ENCODE measurements at regions not wholly inside any gene's neighbourhood (a gene's known extent, or its start where the extent isn't known, plus 50 kb on each side); places are given as distances from the start of the nearest gene placed in this dataset.

DNA sequence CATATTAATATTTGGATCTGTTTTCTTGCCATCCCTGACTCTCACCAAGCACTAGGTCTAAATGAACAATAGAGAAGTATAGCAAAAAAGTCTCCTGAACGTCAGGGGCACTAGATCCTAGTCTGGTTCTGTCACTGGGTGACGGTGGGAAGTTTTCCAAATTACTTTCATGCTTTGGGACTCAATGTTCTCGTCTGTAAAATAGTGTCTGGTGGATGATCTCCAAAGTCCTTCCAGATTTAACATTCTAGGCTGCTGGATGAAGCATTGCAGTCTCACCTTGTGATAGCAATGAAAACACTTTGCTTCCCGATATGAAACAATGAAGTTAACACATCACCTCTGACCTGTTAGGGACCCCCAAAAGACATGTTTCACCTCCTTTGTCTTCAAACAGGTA is 199.3 kb downstream of the SEC61B start:
- no peaks in the 10 kb centered on the region for H3K9me3 ChIP-seq (replicated peaks; ENCODE audit: control insufficient read depth, insufficient read depth, low read depth, low read length)
- no peak overlapping the region for H3K9ac ChIP-seq (ENCODE audit: insufficient read depth in 1 of 2, low read depth in 2 of 2, low read length in 2 of 2)
- ChIA-PET POLR2A (no interaction called here), CTCF (ENCODE audit: low intra/inter-chr PET ratio) (no interaction called here)
- no peak overlapping the region for H3K27ac ChIP-seq (ENCODE audit: extremely low read depth, low read depth, low read length)
- no peak overlapping the region for H3K4me3 ChIP-seq
- H3K4me1 ChIP-seq (replicated peaks in 1 of 2; ENCODE audit: control insufficient read depth in 2 of 2, insufficient read depth in 2 of 2, low read length in 2 of 2), result no peaks in the 10 kb centered on the region
- intact Hi-C loops (cut with micrococcal nuclease) (no loop called here), in situ Hi-C loops (cut with MboI) (no loop called here)
- ATAC-seq (no peak), DNase-seq (ENCODE audit: extremely low read depth in 1 of 4, low spot score in 3 of 4) (no peak), FAIRE-seq (no peak)
- no peaks in the 10 kb centered on the region for H4K20me1 ChIP-seq (replicated peaks; ENCODE audit: control insufficient read depth, insufficient read depth, low read length)
- BruUV-seq (replicated peaks), result no TSS peak
- no peaks in the 10 kb centered on the region for H3K36me3 ChIP-seq (ENCODE audit: control insufficient read depth, insufficient read depth, low read length)
- no peak overlapping the region for H3K4me2 ChIP-seq (ENCODE audit: insufficient read depth, low read length)
- 0% methylated on average over 4 of the region's 4 CpGs for WGBS (ENCODE audit: insufficient coverage, low coverage, missing lambda C conversion rate)
- no peaks in the 10 kb centered on the region for H3K79me2 ChIP-seq (ENCODE audit: control insufficient read depth, insufficient read depth, low read length)
- H3K9me1 ChIP-seq (ENCODE audit: control insufficient read depth, insufficient read depth, low read length), result no peaks in the 10 kb centered on the region
- H3K27me3 ChIP-seq (ENCODE audit: control insufficient read depth in 2 of 2, insufficient read depth in 2 of 2, low read length in 2 of 2), result peaks cover 3 to 8% of the 10 kb centered on the region in 2 experiments; a peak in 2 of 5 replicates
- H2AFZ ChIP-seq (ENCODE audit: low read depth, low read length), result no peak overlapping the region
- TF ChIP-seq TRIM24 (IDR thresholded peaks at IDR 0.05) (no peak), ZNF507 (tag; conservative IDR thresholded peaks at IDR 0.05) (no peak), KAT2B (IDR thresholded peaks at IDR 0.05; ENCODE audit: low read depth, low read length) (no peak), ZC3H4 (CRISPR knock-in tag; IDR thresholded peaks at IDR 0.05; ENCODE audit: borderline replicate concordance) (no peak), NCOA4 (IDR thresholded peaks at IDR 0.05; ENCODE audit: partially characterized antibody) (no peak), NCOR1 (IDR thresholded peaks at IDR 0.05) (no peak), KDM5B (IDR thresholded peaks at IDR 0.05; ENCODE audit: insufficient replicate concordance, low read depth, low read length) (no peak)
- TF ChIP-seq, protein P1, sequence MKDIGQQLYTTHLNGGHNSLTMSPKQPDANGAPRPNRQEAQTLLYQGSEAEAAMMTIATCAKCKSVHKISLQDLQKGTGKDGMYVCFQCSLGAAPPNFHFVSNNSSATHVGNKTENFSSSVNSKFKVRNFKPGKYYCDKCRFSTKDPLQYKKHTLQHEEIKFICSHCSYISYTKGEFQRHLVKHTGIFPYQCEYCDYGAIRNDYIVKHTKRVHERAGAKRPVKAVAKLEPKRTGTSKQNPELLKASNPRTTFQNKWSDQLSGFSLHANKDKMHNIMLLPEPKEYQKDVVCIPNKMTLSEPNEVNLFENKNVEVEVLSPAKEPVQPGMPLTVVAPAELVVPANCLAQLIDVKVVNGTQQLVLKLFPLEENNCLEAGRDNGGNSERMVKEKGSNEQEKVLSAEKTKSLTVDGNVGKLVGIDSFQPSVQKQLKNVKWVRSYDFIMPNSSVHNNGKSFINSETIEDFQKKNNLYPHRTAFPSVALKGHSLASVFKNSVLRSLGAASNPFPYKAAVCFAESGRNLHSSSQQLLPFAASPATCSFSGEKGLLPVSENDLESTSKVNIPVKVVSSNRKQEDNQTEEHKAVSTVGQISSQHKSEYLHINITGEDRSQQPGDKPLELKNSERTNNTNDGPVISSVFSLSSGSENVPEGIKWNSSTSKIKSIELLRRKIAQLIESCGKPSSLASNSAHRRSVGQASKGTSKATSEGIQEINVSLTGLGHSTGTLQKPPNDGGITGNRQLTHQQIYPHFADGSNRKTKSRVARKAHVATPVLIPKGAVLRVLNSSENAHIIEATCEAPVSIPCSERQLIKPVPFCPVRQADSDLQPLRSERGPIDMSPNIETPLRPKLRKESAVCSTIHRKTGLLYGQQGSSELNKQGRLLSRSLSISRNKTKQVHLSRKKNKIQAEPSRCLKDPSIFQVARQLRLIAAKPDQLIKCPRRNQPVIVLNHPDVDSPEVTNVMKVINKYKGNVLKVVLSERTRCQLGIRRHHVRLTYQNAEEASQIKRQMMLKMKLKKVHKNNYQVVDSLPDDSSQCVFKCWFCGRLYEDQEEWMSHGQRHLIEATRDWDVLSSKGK (CRISPR knock-in tag; IDR thresholded peaks at IDR 0.05), result no peak
- TF ChIP-seq, protein P2, sequence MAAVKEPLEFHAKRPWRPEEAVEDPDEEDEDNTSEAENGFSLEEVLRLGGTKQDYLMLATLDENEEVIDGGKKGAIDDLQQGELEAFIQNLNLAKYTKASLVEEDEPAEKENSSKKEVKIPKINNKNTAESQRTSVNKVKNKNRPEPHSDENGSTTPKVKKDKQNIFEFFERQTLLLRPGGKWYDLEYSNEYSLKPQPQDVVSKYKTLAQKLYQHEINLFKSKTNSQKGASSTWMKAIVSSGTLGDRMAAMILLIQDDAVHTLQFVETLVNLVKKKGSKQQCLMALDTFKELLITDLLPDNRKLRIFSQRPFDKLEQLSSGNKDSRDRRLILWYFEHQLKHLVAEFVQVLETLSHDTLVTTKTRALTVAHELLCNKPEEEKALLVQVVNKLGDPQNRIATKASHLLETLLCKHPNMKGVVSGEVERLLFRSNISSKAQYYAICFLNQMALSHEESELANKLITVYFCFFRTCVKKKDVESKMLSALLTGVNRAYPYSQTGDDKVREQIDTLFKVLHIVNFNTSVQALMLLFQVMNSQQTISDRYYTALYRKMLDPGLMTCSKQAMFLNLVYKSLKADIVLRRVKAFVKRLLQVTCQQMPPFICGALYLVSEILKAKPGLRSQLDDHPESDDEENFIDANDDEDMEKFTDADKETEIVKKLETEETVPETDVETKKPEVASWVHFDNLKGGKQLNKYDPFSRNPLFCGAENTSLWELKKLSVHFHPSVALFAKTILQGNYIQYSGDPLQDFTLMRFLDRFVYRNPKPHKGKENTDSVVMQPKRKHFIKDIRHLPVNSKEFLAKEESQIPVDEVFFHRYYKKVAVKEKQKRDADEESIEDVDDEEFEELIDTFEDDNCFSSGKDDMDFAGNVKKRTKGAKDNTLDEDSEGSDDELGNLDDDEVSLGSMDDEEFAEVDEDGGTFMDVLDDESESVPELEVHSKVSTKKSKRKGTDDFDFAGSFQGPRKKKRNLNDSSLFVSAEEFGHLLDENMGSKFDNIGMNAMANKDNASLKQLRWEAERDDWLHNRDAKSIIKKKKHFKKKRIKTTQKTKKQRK (IDR thresholded peaks at IDR 0.05; ENCODE audit: borderline replicate concordance, low read depth, low read length), result no peak
- TF ChIP-seq, protein P3, sequence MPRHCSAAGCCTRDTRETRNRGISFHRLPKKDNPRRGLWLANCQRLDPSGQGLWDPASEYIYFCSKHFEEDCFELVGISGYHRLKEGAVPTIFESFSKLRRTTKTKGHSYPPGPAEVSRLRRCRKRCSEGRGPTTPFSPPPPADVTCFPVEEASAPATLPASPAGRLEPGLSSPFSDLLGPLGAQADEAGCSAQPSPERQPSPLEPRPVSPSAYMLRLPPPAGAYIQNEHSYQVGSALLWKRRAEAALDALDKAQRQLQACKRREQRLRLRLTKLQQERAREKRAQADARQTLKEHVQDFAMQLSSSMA (CRISPR knock-in tag; IDR thresholded peaks at IDR 0.05), result no peak
- TF ChIP-seq, protein P4, sequence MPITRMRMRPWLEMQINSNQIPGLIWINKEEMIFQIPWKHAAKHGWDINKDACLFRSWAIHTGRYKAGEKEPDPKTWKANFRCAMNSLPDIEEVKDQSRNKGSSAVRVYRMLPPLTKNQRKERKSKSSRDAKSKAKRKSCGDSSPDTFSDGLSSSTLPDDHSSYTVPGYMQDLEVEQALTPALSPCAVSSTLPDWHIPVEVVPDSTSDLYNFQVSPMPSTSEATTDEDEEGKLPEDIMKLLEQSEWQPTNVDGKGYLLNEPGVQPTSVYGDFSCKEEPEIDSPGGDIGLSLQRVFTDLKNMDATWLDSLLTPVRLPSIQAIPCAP (CRISPR knock-in tag; IDR thresholded peaks at IDR 0.05; ENCODE audit: borderline replicate concordance), result no peak
- TF ChIP-seq, protein P5, sequence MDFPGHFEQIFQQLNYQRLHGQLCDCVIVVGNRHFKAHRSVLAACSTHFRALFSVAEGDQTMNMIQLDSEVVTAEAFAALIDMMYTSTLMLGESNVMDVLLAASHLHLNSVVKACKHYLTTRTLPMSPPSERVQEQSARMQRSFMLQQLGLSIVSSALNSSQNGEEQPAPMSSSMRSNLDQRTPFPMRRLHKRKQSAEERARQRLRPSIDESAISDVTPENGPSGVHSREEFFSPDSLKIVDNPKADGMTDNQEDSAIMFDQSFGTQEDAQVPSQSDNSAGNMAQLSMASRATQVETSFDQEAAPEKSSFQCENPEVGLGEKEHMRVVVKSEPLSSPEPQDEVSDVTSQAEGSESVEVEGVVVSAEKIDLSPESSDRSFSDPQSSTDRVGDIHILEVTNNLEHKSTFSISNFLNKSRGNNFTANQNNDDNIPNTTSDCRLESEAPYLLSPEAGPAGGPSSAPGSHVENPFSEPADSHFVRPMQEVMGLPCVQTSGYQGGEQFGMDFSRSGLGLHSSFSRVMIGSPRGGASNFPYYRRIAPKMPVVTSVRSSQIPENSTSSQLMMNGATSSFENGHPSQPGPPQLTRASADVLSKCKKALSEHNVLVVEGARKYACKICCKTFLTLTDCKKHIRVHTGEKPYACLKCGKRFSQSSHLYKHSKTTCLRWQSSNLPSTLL (IDR thresholded peaks at IDR 0.05), result no peak
